H9 (cell line): ENCODE measurements at regions not wholly inside any gene's neighbourhood (a gene's known extent, or its start where the extent isn't known, plus 50 kb on each side); places are given as distances from the start of the nearest gene placed in this dataset.

Experiments
- DNase-seq: peaks from one replicate; pipeline ENCODE4 v3.0.0-alpha.2; 2017
- H2AFZ ChIP-seq: one replicate; pipeline ENCODE4 v1.6.1; 2013; ENCODE audit warnings: mild to moderate bottlenecking, low read length, control low read depth, moderate library complexity
- H2AK5ac ChIP-seq: 2 replicates; pipeline ENCODE4 v1.6.1; 2013; ENCODE audit warnings: low read length, control low read depth, mixed read lengths; ENCODE audit not compliant: insufficient read length
- H2BK120ac ChIP-seq: one replicate; pipeline ENCODE4 v1.6.1; 2013; ENCODE audit warnings: low read depth, mild to moderate bottlenecking, low read length, control low read depth, inconsistent platforms; ENCODE audit not compliant: poor library complexity, severe bottlenecking
- H2BK12ac ChIP-seq: 2 replicates; pipeline ENCODE4 v1.6.1; 2013; ENCODE audit warnings: low read length, control low read depth, mixed read lengths, low read depth; ENCODE audit not compliant: insufficient read length
- H2BK15ac ChIP-seq: 2 replicates; pipeline ENCODE4 v1.6.1; 2013; ENCODE audit warnings: low read depth, low read length, control low read depth
- H2BK20ac ChIP-seq: one replicate; pipeline ENCODE4 v1.6.1; 2013; ENCODE audit warnings: low read depth, mild to moderate bottlenecking, low read length, control low read depth, inconsistent platforms; ENCODE audit not compliant: poor library complexity, severe bottlenecking
- H2BK5ac ChIP-seq: 2 replicates; pipeline ENCODE4 v1.6.1; 2013; ENCODE audit warnings: low read length, control low read depth, mixed read lengths; ENCODE audit not compliant: insufficient read length
- H3K14ac ChIP-seq: 2 replicates; pipeline ENCODE4 v1.6.1; 2013; ENCODE audit warnings: low read length, control low read depth; ENCODE audit not compliant: insufficient read depth
- H3K18ac ChIP-seq: 2 replicates; pipeline ENCODE4 v1.6.1; 2013; ENCODE audit warnings: low read depth, mild to moderate bottlenecking, mixed read lengths, low read length, control low read depth; ENCODE audit not compliant: insufficient read length
- H3K23ac ChIP-seq: 2 replicates; pipeline ENCODE4 v1.6.1; 2013; ENCODE audit warnings: low read length, control low read depth, mixed read lengths, low read depth; ENCODE audit not compliant: insufficient read length
- H3K23me2 ChIP-seq: 2 replicates; pipeline ENCODE4 v1.6.1; 2013; ENCODE audit warnings: low read depth, mild to moderate bottlenecking, mixed read lengths, low read length, control low read depth; ENCODE audit not compliant: insufficient read length, poor library complexity, severe bottlenecking
- H3K27ac ChIP-seq: 2 replicates; pipeline ENCODE4 v1.5.1; 2013; ENCODE audit warnings: low read length, control low read depth, mixed read lengths, low read depth; ENCODE audit not compliant: insufficient read length
- H3K27me3 ChIP-seq: 2 replicates; pipeline ENCODE4 v1.6.1; 2013; ENCODE audit warnings: low read length, control low read depth, inconsistent platforms; ENCODE audit not compliant: insufficient read depth
- H3K4ac ChIP-seq: 2 replicates; pipeline ENCODE4 v1.6.1; 2013; ENCODE audit warnings: low read depth, mild to moderate bottlenecking, control low read depth, inconsistent platforms, low read length, moderate library complexity
- H3K4me1 ChIP-seq: 2 replicates; pipeline ENCODE4 v1.6.1; 2013; ENCODE audit warnings: low read length, control low read depth, inconsistent platforms; ENCODE audit not compliant: insufficient read depth
- H3K4me2 ChIP-seq: 2 replicates; pipeline ENCODE4 v1.6.1; 2013; ENCODE audit warnings: low read length, control low read depth, mixed read lengths; ENCODE audit not compliant: insufficient read length, insufficient read depth
- H3K56ac ChIP-seq: 2 replicates; pipeline ENCODE4 v1.6.1; 2013; ENCODE audit warnings: low read depth, mild to moderate bottlenecking, mixed read lengths, low read length, control low read depth; ENCODE audit not compliant: insufficient read length
- H3K79me1 ChIP-seq: 2 replicates; pipeline ENCODE4 v1.6.1; 2013; ENCODE audit warnings: low read depth, mild to moderate bottlenecking, moderate library complexity, low read length, control low read depth, inconsistent platforms; ENCODE audit not compliant: insufficient read depth, poor library complexity, severe bottlenecking
- H3K79me2 ChIP-seq: 2 replicates; pipeline ENCODE4 v1.6.1; 2013; ENCODE audit warnings: low read length, control low read depth, inconsistent platforms; ENCODE audit not compliant: insufficient read depth
- H3K9ac ChIP-seq: 2 replicates; pipeline ENCODE4 v1.6.1; 2013; ENCODE audit warnings: low read length, control low read depth, mixed read lengths; ENCODE audit not compliant: insufficient read length; ENCODE audit errors: extremely low read depth
- H3K9me3 ChIP-seq: one replicate; pipeline ENCODE4 v1.6.1; 2013; ENCODE audit warnings: low read depth, low read length, inconsistent platforms; ENCODE audit not compliant: control insufficient read depth
- H3T11ph ChIP-seq: one replicate; pipeline ENCODE4 v1.6.1; 2013; ENCODE audit warnings: mild to moderate bottlenecking, low read length, control low read depth, inconsistent platforms
- H4K20me1 ChIP-seq: one replicate; pipeline ENCODE4 v1.6.1; 2013; ENCODE audit not compliant: control insufficient read depth, insufficient read length, insufficient read depth
- H4K5ac ChIP-seq: 2 replicates; pipeline ENCODE4 v1.6.1; 2013; ENCODE audit warnings: low read depth, mild to moderate bottlenecking, mixed read lengths, low read length, control low read depth; ENCODE audit not compliant: insufficient read length
- H4K8ac ChIP-seq: replicated peaks from 2 replicates; pipeline ENCODE4 v1.6.1; 2013; ENCODE audit warnings: low read length, control low read depth, mixed read lengths, low read depth; ENCODE audit not compliant: insufficient read length
- H4K91ac ChIP-seq: 2 replicates; pipeline ENCODE4 v1.6.1; 2013; ENCODE audit warnings: low read depth, mild to moderate bottlenecking, moderate library complexity, mixed read lengths, low read length, control low read depth; ENCODE audit not compliant: insufficient read length
- H3K27ac Mint-ChIP-seq, 3 experiments: 2 replicates in 2 of 3; 3 replicates in 1 of 3; pipeline ENCODE4 v1.8.0; 2020 to 2021; ENCODE audit warnings: mixed read lengths in 3 of 3, mild to moderate bottlenecking in 1 of 3, moderate library complexity in 1 of 3
- H3K27me3 Mint-ChIP-seq: 2 replicates; pipeline ENCODE4 v1.8.0; 2021; ENCODE audit warnings: low read depth, mild to moderate bottlenecking, moderate library complexity, mixed read lengths
- H3K36me3 Mint-ChIP-seq, 3 experiments: 2 replicates in 2 of 3; 3 replicates in 1 of 3; pipeline ENCODE4 v1.8.0; 2020 to 2021; ENCODE audit warnings: low read depth in 3 of 3, mixed read lengths in 3 of 3; ENCODE audit not compliant: insufficient read depth in 1 of 3
- H3K4me1 Mint-ChIP-seq, 2 experiments: 2 replicates each; pipeline ENCODE4 v1.8.0; 2020; ENCODE audit warnings: mixed read lengths in 2 of 2
- H3K4me3 Mint-ChIP-seq, 2 experiments: 2 replicates in 1 of 2; 3 replicates in 1 of 2; pipeline ENCODE4 v1.8.0; 2020 to 2021; ENCODE audit warnings: mild to moderate bottlenecking in 2 of 2, mixed read lengths in 2 of 2, moderate library complexity in 1 of 2
- H3K9me3 Mint-ChIP-seq, 2 experiments: 2 replicates in 1 of 2; 3 replicates in 1 of 2; pipeline ENCODE4 v1.8.0; 2020; ENCODE audit warnings: mild to moderate bottlenecking in 2 of 2, mixed read lengths in 2 of 2, moderate library complexity in 1 of 2
- WGBS: extraction: QIAGEN DNeasy Blood & Tissue Kit; methylation state at CpG from one replicate; pipeline ENCODE4 v1.1.7; 2013; ENCODE audit warnings: missing lambda C conversion rate, low lambda C conversion rate, mixed read lengths; ENCODE audit not compliant: insufficient read length; ENCODE audit errors: extremely low coverage; 5-methylcytosine and 5-hydroxymethylcytosine counted together
- TF ChIP-seq, protein P1 (sequence below): fragments of 200-600 bp; sonication (generic); conservative IDR thresholded peaks from 3 replicates; pipeline ENCODE4 v1.8.0; 2021; ENCODE audit warnings: antibody characterized with exemption, mild to moderate bottlenecking

DNA sequence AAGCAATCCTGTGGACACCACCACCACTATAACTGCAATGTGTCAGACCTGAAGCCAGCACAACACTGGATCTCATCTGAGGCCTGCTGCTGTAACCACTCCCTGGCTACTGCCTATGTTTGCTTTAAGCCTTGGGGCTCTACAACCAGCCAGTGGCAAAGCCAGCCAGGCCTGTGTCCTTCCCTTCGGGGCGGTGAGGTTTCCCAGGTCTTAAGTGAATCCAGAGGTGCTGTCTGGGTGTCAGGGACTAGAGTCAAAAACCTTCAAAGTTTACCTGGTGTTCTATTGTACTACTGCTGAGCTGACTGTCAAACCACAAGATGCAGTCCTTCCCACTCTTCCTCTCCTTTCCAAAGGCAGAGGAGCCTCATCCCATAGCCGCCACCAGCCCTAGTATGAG is 750.5 kb downstream of the FAM133A start:
- H3K27ac ChIP-seq = no peak overlapping the region
- no peak overlapping the region for H2AFZ ChIP-seq
- no peaks in the 10 kb centered on the region for H3K4me1 ChIP-seq
- H2BK20ac ChIP-seq = no peak overlapping the region
- TF ChIP-seq, protein P1, sequence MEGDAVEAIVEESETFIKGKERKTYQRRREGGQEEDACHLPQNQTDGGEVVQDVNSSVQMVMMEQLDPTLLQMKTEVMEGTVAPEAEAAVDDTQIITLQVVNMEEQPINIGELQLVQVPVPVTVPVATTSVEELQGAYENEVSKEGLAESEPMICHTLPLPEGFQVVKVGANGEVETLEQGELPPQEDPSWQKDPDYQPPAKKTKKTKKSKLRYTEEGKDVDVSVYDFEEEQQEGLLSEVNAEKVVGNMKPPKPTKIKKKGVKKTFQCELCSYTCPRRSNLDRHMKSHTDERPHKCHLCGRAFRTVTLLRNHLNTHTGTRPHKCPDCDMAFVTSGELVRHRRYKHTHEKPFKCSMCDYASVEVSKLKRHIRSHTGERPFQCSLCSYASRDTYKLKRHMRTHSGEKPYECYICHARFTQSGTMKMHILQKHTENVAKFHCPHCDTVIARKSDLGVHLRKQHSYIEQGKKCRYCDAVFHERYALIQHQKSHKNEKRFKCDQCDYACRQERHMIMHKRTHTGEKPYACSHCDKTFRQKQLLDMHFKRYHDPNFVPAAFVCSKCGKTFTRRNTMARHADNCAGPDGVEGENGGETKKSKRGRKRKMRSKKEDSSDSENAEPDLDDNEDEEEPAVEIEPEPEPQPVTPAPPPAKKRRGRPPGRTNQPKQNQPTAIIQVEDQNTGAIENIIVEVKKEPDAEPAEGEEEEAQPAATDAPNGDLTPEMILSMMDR = no peak
- no peak overlapping the region for H3K4ac ChIP-seq
- H2AK5ac ChIP-seq = no peak overlapping the region
- no peak overlapping the region for H2BK15ac ChIP-seq
- no peaks in the 10 kb centered on the region for H3K23me2 ChIP-seq
- no CpG with 5 or more reads among the region's 3 CpGs for WGBS
- no peak overlapping the region for H4K91ac ChIP-seq
- peaks cover 9 to 24% (median 17%) of the 10 kb centered on the region in 3 experiments for H3K36me3 Mint-ChIP-seq
- no peak for DNase-seq
- H3K9me3 ChIP-seq = no peaks in the 10 kb centered on the region
- no peak overlapping the region for H3K14ac ChIP-seq
- H3K27me3 Mint-ChIP-seq = no peaks in the 10 kb centered on the region; the same call in 1 of the 2 replicates
- H3K27ac Mint-ChIP-seq = no peak overlapping the region; a peak in 1 of 7 replicates
- H3K9me3 Mint-ChIP-seq = peaks cover 10 to 20% of the 10 kb centered on the region in 2 experiments
- H3T11ph ChIP-seq = no peak overlapping the region
- H4K5ac ChIP-seq = no peak overlapping the region
- H3K23ac ChIP-seq = no peak overlapping the region
- H3K79me1 ChIP-seq = no peaks in the 10 kb centered on the region
- H3K56ac ChIP-seq = no peak overlapping the region
- H3K4me2 ChIP-seq = no peak overlapping the region
- no peak overlapping the region for H2BK120ac ChIP-seq
- H4K20me1 ChIP-seq = no peaks in the 10 kb centered on the region
- H3K4me3 Mint-ChIP-seq = no peak overlapping the region
- no peaks in the 10 kb centered on the region for H3K27me3 ChIP-seq
- H3K4me1 Mint-ChIP-seq = no peaks in the 10 kb centered on the region
- H2BK5ac ChIP-seq = no peak overlapping the region
- H4K8ac ChIP-seq = no peak overlapping the region
- no peak overlapping the region for H3K18ac ChIP-seq
- H3K9ac ChIP-seq = no peak overlapping the region
- no peak overlapping the region for H2BK12ac ChIP-seq
- no peaks in the 10 kb centered on the region for H3K79me2 ChIP-seq
